ENCODE measurements at regions not wholly inside any gene's neighbourhood (a gene's known extent, or its start where the extent isn't known, plus 50 kb on each side); places are given as distances from the start of the nearest gene placed in this dataset.
"Not testable (repeated sequence)": the region's sequence is repeated elsewhere in the genome, so short reads cannot be mapped to it uniquely, and the experiment has no call there.

DNA sequence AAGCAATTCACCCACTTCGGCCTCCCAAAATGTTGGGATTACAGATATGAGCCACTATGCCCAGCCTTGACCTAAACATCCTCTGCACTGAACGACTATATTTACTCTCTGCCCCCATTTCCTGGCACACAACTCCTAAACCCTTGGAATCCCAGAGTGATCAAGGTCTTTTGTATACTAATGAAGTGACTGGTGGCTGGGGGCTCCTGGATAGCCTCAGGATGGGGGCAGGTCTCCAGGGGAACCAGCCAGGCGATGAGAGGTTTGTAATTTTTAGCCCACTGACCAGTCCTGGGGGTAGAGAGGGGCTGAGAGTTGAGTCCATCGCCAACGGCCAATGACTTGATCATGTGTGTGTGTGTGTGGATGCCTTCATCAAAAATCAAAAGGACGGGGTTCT, 71.1 kb downstream of the FAM50B start:
- no peaks in the 10 kb centered on the region for H3K27me3 ChIP-seq (replicated peaks in 2 of 5; ENCODE audit: control insufficient read depth in 4 of 5, insufficient read depth in 5 of 5, low read length in 4 of 5)
- no peaks in the 10 kb centered on the region for H3K36me3 ChIP-seq (ENCODE audit: control insufficient read depth in 4 of 4, insufficient read depth in 4 of 4, low read length in 3 of 4)
- ChIA-PET CTCF (interaction anchor here (1.1 kb wide), 1 partner anchor 59 kb away, joined by 3 read pairs; no protein-coding TSS in a partner anchor), POLR2A (no interaction called here)
- no peaks in the 10 kb centered on the region for H3K4me1 ChIP-seq (ENCODE audit: control extremely low read depth in 1 of 4, control insufficient read depth in 4 of 4, insufficient read depth in 4 of 4, low read length in 3 of 4)
- DNase-seq = no peak
- no peak overlapping the region for H3K4me3 ChIP-seq (ENCODE audit: control insufficient read depth in 1 of 7, extremely low read depth in 1 of 7, insufficient read depth in 4 of 7, low read depth in 2 of 7, low read length in 6 of 7)
- H3K27ac ChIP-seq (ENCODE audit: insufficient read depth in 1 of 2, low read depth in 1 of 2, low read length in 2 of 2, poor library complexity in 1 of 2, severe bottlenecking in 2 of 2) = no peak overlapping the region
- 93% methylated on average over 4 of the region's 6 CpGs for WGBS (ENCODE audit: insufficient coverage)
- peaks cover 0 to 3% (median 0%) of the 10 kb centered on the region in 5 experiments for H3K9me3 ChIP-seq (ENCODE audit: control extremely low read depth in 1 of 5, control insufficient read depth in 4 of 5, insufficient read depth in 2 of 5, low read depth in 1 of 5, low read length in 4 of 5)

DNA sequence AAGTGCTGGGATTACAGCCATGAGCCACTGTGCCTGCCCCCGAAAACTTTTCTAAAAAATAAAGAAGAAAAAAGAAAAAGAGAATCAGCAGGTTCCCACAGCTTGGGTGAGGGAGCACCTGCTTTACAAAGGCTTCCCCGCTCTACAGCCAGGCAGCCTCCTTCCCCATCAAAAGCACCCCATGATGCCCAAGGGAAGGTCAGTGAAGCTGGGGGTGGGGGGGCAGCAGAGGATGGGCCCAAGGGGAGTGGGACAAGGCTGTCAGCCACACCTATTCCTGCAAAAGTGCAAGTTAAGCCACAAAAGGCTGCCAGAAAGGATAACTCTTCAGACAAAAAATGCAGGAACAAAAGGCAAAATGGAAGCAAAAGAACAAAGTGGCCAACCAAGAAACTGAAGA, 72.5 kb downstream of the FAM50B start:
- Histone ChIP-seq H3K4me3 (ENCODE audit: control insufficient read depth in 1 of 7, extremely low read depth in 1 of 7, insufficient read depth in 4 of 7, low read depth in 2 of 7, low read length in 6 of 7) (no peak overlapping the region), H3K36me3 (ENCODE audit: control insufficient read depth in 4 of 4, insufficient read depth in 4 of 4, low read length in 3 of 4) (no peaks in the 10 kb centered on the region), H3K4me1 (ENCODE audit: control extremely low read depth in 1 of 4, control insufficient read depth in 4 of 4, insufficient read depth in 4 of 4, low read length in 3 of 4) (no peaks in the 10 kb centered on the region), H3K27me3 (replicated peaks in 2 of 5; ENCODE audit: control insufficient read depth in 4 of 5, insufficient read depth in 5 of 5, low read length in 4 of 5) (no peaks in the 10 kb centered on the region), H3K27ac (ENCODE audit: insufficient read depth in 1 of 2, low read depth in 1 of 2, low read length in 2 of 2, poor library complexity in 1 of 2, severe bottlenecking in 2 of 2) (no peak overlapping the region), H3K9me3 (ENCODE audit: control extremely low read depth in 1 of 5, control insufficient read depth in 4 of 5, insufficient read depth in 2 of 5, low read depth in 1 of 5, low read length in 4 of 5) (peaks cover 0 to 3% (median 0%) of the 10 kb centered on the region in 5 experiments)
- POLR2A ChIA-PET = interaction anchor here (0.6 kb wide), 1 partner anchor 166 kb away, joined by 4 read pairs; no protein-coding TSS in a partner anchor
- 100% methylated on average over 2 of the region's 2 CpGs for WGBS (ENCODE audit: insufficient coverage)
- DNase-seq = no peak
- CTCF ChIA-PET = interaction anchor here (1.7 to 1.9 kb wide), 2 partner anchors 9 to 12 kb away, joined by 4 to 5 read pairs; no protein-coding TSS in a partner anchor

DNA sequence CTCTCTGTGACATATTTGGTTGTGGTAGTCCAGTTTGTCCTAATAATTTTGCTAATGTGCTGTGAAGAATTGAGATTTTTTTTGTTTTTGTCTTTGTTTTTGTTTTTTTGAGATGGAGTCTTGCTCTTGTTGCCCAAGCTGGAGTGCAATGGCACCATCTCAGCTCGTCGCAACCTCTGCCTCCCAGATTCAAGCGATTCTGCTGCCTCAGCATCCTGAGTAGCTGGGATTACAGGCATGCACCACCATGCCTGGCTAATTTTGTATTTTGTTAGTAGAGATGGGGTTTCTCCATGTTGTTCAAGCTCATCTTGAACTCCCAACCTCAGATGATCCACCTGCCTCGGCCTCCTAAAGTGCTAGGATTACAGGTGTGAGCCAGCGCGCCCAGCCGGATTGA, 73.4 kb downstream of the FAM50B start:
- H3K36me3 ChIP-seq (ENCODE audit: control insufficient read depth in 4 of 4, insufficient read depth in 4 of 4, low read length in 3 of 4); H3K27me3 ChIP-seq (replicated peaks in 2 of 5; ENCODE audit: control insufficient read depth in 4 of 5, insufficient read depth in 5 of 5, low read length in 4 of 5); H3K4me3 ChIP-seq (ENCODE audit: control insufficient read depth in 1 of 7, extremely low read depth in 1 of 7, insufficient read depth in 4 of 7, low read depth in 2 of 7, low read length in 6 of 7); DNase-seq; H3K27ac ChIP-seq (ENCODE audit: insufficient read depth in 1 of 2, low read depth in 1 of 2, low read length in 2 of 2, poor library complexity in 1 of 2, severe bottlenecking in 2 of 2); POLR2A ChIA-PET; H3K9me3 ChIP-seq (ENCODE audit: control extremely low read depth in 1 of 5, control insufficient read depth in 4 of 5, insufficient read depth in 2 of 5, low read depth in 1 of 5, low read length in 4 of 5); H3K4me1 ChIP-seq (ENCODE audit: control extremely low read depth in 1 of 4, control insufficient read depth in 4 of 4, insufficient read depth in 4 of 4, low read length in 3 of 4): not testable (repeated sequence)
- CTCF ChIA-PET = interaction anchor here (0.7 to 1.9 kb wide), 3 partner anchors 10 to 36 kb away, joined by 3 to 5 read pairs (median 4); no protein-coding TSS in a partner anchor
- 100% methylated on average over 7 of the region's 7 CpGs for WGBS (ENCODE audit: insufficient coverage)

DNA sequence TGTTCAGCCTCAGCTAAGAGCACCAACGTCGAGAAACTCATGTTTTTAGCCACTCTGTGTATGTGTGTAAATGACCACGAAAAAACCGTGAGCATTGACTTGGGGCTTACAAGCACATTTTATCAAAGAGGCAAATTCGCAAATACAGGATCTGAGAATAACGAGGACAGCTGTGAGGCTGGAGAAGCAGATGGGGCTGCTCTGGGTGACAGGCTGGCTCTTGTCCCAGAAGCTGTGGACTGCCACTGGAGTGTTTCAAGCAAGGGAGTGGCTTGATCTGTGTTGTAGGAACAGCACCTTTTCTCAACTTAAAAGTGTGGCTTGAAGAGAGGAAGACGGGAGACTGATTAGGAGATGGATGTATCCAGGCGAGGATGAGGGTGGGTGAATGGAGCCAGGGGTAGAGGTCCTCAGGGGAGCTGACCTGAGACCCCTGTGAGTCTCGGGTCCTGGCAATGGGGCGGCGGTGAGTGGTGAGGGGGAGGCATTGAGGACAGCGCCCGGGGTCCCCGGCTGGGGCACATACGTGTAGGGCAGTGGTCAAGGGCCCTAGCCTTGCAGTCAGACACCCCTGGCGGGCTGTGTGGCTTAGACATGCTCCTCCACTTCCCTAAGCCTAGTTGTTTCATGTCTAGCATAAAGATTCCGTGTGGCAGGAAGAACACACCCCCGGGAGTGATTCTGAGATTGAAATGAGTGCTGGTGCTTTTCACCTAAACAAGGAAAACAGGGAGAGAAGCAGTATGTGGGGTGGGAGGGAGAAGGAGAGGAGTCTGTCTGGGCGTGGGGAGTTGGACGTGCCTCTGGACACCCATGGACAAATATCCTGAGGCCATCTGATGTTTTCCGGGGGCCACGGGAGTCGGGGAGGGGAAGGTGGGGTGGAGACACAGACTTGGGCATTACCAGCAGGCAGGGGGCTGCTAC, 76.3 kb downstream of the FAM50B start:
- DNase-seq; H3K4me1 ChIP-seq (ENCODE audit: control extremely low read depth in 1 of 4, control insufficient read depth in 4 of 4, insufficient read depth in 4 of 4, low read length in 3 of 4); CTCF ChIA-PET; H3K27me3 ChIP-seq (replicated peaks in 2 of 5; ENCODE audit: control insufficient read depth in 4 of 5, insufficient read depth in 5 of 5, low read length in 4 of 5); POLR2A ChIA-PET; H3K36me3 ChIP-seq (ENCODE audit: control insufficient read depth in 4 of 4, insufficient read depth in 4 of 4, low read length in 3 of 4); H3K9me3 ChIP-seq (ENCODE audit: control extremely low read depth in 1 of 5, control insufficient read depth in 4 of 5, insufficient read depth in 2 of 5, low read depth in 1 of 5, low read length in 4 of 5); H3K4me3 ChIP-seq (ENCODE audit: control insufficient read depth in 1 of 7, extremely low read depth in 1 of 7, insufficient read depth in 4 of 7, low read depth in 2 of 7, low read length in 6 of 7); H3K27ac ChIP-seq (ENCODE audit: insufficient read depth in 1 of 2, low read depth in 1 of 2, low read length in 2 of 2, poor library complexity in 1 of 2, severe bottlenecking in 2 of 2): not testable (repeated sequence)
- 96% methylated on average over 13 of the region's 23 CpGs for WGBS (ENCODE audit: insufficient coverage)

DNA sequence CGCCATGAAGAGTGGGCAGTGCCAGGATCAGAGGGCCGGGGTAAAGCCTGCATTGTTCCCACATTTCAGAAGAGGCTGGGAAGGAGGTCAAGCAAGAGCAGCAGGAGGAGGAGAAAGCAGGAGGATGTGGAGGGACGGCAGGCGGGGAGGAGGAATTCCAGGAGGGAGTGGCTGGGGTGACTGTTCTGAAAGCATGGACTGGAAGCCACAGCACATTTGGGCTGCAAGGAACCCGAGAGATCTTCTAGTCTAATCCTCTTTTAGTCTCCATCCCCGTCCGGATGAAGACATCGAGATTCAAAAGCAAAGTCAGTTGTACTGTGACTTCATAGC, 76.9 kb downstream of the FAM50B start:
- 97% methylated on average over 7 of the region's 8 CpGs for WGBS (ENCODE audit: insufficient coverage)
- Histone ChIP-seq H3K27ac (ENCODE audit: insufficient read depth in 1 of 2, low read depth in 1 of 2, low read length in 2 of 2, poor library complexity in 1 of 2, severe bottlenecking in 2 of 2) (no peak overlapping the region), H3K27me3 (replicated peaks in 2 of 5; ENCODE audit: control insufficient read depth in 4 of 5, insufficient read depth in 5 of 5, low read length in 4 of 5) (no peaks in the 10 kb centered on the region), H3K36me3 (ENCODE audit: control insufficient read depth in 4 of 4, insufficient read depth in 4 of 4, low read length in 3 of 4) (no peaks in the 10 kb centered on the region), H3K4me1 (ENCODE audit: control extremely low read depth in 1 of 4, control insufficient read depth in 4 of 4, insufficient read depth in 4 of 4, low read length in 3 of 4) (no peaks in the 10 kb centered on the region), H3K4me3 (ENCODE audit: control insufficient read depth in 1 of 7, extremely low read depth in 1 of 7, insufficient read depth in 4 of 7, low read depth in 2 of 7, low read length in 6 of 7) (no peak overlapping the region), H3K9me3 (ENCODE audit: control extremely low read depth in 1 of 5, control insufficient read depth in 4 of 5, insufficient read depth in 2 of 5, low read depth in 1 of 5, low read length in 4 of 5) (no peaks in the 10 kb centered on the region)
- ChIA-PET CTCF (no interaction called here), POLR2A (no interaction called here)
- DNase-seq = no peak

DNA sequence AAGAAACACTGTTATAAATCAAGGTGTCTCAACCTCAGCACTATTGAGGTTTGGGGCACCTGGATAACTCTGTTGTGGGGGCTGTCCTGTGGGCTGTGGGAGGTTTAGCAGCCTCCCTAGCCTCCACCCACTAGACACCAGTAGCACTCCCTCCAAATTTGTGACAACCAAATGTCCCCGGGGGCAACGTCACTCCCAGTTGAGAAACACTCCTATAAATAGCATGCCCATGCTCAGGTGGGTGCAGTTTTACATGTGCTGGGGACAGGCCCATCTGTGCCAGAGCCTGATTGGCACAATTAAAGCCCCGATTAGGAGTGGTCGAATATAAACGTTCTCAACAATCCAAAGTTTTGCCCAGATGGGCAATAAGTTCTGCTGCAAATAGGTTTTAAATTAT, 78.9 kb downstream of the FAM50B start:
- H3K4me3 ChIP-seq (ENCODE audit: control insufficient read depth in 1 of 7, extremely low read depth in 1 of 7, insufficient read depth in 4 of 7, low read depth in 2 of 7, low read length in 6 of 7) = no peak overlapping the region
- H3K4me1 ChIP-seq (ENCODE audit: control extremely low read depth in 1 of 4, control insufficient read depth in 4 of 4, insufficient read depth in 4 of 4, low read length in 3 of 4) = no peaks in the 10 kb centered on the region
- ChIA-PET POLR2A (no interaction called here), CTCF (interaction anchor here (0.9 to 1.4 kb wide), 2 partner anchors 9 to 80 kb away, joined by 3 to 4 read pairs; no protein-coding TSS in a partner anchor)
- no peaks in the 10 kb centered on the region for H3K27me3 ChIP-seq (replicated peaks in 2 of 5; ENCODE audit: control insufficient read depth in 4 of 5, insufficient read depth in 5 of 5, low read length in 4 of 5)
- H3K9me3 ChIP-seq (ENCODE audit: control extremely low read depth in 1 of 5, control insufficient read depth in 4 of 5, insufficient read depth in 2 of 5, low read depth in 1 of 5, low read length in 4 of 5) = no peaks in the 10 kb centered on the region
- no peak for DNase-seq
- no peaks in the 10 kb centered on the region for H3K36me3 ChIP-seq (ENCODE audit: control insufficient read depth in 4 of 4, insufficient read depth in 4 of 4, low read length in 3 of 4)
- H3K27ac ChIP-seq (ENCODE audit: insufficient read depth in 1 of 2, low read depth in 1 of 2, low read length in 2 of 2, poor library complexity in 1 of 2, severe bottlenecking in 2 of 2) = no peak overlapping the region
- WGBS (ENCODE audit: insufficient coverage) = 61% methylated on average over 5 of the region's 5 CpGs

DNA sequence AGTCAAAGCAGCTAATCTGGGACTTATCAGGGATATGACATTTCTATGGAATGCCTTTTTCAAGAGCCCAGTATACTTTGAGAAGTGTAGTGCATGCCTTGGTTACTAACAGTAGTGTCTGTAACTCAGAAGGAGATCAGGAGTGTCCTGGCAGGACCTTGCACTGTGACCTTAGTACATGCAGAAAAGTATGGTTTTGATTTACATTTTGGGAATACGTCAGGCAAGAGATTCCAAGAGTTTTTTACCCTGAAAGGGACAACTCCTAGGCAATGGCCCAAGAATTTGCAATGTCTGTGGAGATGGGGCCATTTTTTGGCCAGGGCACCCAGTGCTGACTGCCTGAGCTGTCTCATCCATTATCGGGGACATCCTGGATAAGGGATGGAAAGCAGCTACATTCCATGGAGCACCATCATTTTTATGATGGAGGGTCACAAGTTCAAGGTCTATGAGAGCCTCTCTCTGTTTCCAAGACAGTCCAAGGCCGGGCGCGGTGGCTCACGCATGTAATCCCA, 80.2 kb downstream of the FAM50B start:
- WGBS (ENCODE audit: insufficient coverage) = 95% methylated on average over 5 of the region's 6 CpGs
- H3K4me1 ChIP-seq (ENCODE audit: control extremely low read depth in 1 of 4, control insufficient read depth in 4 of 4, insufficient read depth in 4 of 4, low read length in 3 of 4) = no peaks in the 10 kb centered on the region
- ChIA-PET POLR2A (no interaction called here), CTCF (interaction anchor here (1.1 kb wide), 1 partner anchor 9 kb away, joined by 3 read pairs; no protein-coding TSS in a partner anchor)
- H3K27ac ChIP-seq (ENCODE audit: insufficient read depth in 1 of 2, low read depth in 1 of 2, low read length in 2 of 2, poor library complexity in 1 of 2, severe bottlenecking in 2 of 2) = no peak overlapping the region
- DNase-seq = no peak
- no peaks in the 10 kb centered on the region for H3K9me3 ChIP-seq (ENCODE audit: control extremely low read depth in 1 of 5, control insufficient read depth in 4 of 5, insufficient read depth in 2 of 5, low read depth in 1 of 5, low read length in 4 of 5)
- H3K36me3 ChIP-seq (ENCODE audit: control insufficient read depth in 4 of 4, insufficient read depth in 4 of 4, low read length in 3 of 4) = no peaks in the 10 kb centered on the region
- H3K4me3 ChIP-seq (ENCODE audit: control insufficient read depth in 1 of 7, extremely low read depth in 1 of 7, insufficient read depth in 4 of 7, low read depth in 2 of 7, low read length in 6 of 7) = no peak overlapping the region
- no peaks in the 10 kb centered on the region for H3K27me3 ChIP-seq (replicated peaks in 2 of 5; ENCODE audit: control insufficient read depth in 4 of 5, insufficient read depth in 5 of 5, low read length in 4 of 5)

Measured in common myeloid progenitor, CD34-positive (primary cell).